Osteocyte (in vitro differentiated cells): ENCODE measurements at regions not wholly inside any gene's neighbourhood (a gene's known extent, or its start where the extent isn't known, plus 50 kb on each side); places are given as distances from the start of the nearest gene placed in this dataset.
A peak's percentile ranks its signal among the peaks of the same experiment; 100 is the strongest.

Experiments used
- DNase-seq: peaks from one replicate; pipeline ENCODE4 v3.0.0; 2021; ENCODE audit warnings: mixed read lengths; ENCODE audit not compliant: unreplicated experiment; ENCODE audit errors: extremely low spot score
- H3K27ac Mint-ChIP-seq: one replicate; pipeline ENCODE4 v1.8.0; 2021; ENCODE audit warnings: mild to moderate bottlenecking, mixed read lengths; ENCODE audit not compliant: unreplicated experiment
- H3K27me3 Mint-ChIP-seq: one replicate; pipeline ENCODE4 v1.8.0; 2021; ENCODE audit warnings: mixed read lengths; ENCODE audit not compliant: unreplicated experiment
- H3K36me3 Mint-ChIP-seq: one replicate; pipeline ENCODE4 v1.8.0; 2021; ENCODE audit warnings: mixed read lengths; ENCODE audit not compliant: unreplicated experiment
- H3K4me1 Mint-ChIP-seq: one replicate; pipeline ENCODE4 v1.8.0; 2021; ENCODE audit warnings: mixed read lengths; ENCODE audit not compliant: unreplicated experiment
- H3K4me3 Mint-ChIP-seq: one replicate; pipeline ENCODE4 v1.8.0; 2021; ENCODE audit warnings: mild to moderate bottlenecking, moderate library complexity, mixed read lengths; ENCODE audit not compliant: unreplicated experiment
- H3K9me3 Mint-ChIP-seq: one replicate; pipeline ENCODE4 v1.8.0; 2021; ENCODE audit warnings: mixed read lengths; ENCODE audit not compliant: unreplicated experiment
- TF ChIP-seq, protein P1 (sequence below): fragments of 200-600 bp; sonication (generic); IDR thresholded peaks from 2 replicates; pipeline ENCODE4 v1.5.0; 2021; ENCODE audit warnings: antibody characterized with exemption, mild to moderate bottlenecking, moderate library complexity

DNA sequence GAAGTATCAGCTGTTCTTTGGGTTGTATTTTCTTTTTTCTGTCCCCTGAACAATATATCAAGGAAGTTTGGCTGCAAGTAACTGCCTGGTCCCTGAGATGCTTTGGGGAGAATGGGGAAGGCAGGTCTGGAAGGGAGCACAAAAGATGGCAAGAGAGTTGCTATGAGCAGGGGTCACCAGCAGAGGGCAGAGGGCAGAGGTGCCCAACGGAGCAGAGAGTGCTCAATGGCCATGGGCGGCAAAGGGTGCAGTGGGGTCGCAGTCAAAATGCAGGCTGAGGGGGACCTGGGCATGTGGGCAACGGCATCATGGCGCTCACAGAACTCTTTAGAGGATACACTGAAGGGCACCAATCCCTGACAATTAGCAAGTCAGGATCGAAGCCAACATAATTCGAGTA is 107.7 kb upstream of the ATP8B1 start:
- no peaks in the 10 kb centered on the region for H3K36me3 Mint-ChIP-seq
- peaks cover 38% of the 10 kb centered on the region for H3K4me1 Mint-ChIP-seq
- H3K9me3 Mint-ChIP-seq: no peaks in the 10 kb centered on the region
- TF ChIP-seq, protein P1, sequence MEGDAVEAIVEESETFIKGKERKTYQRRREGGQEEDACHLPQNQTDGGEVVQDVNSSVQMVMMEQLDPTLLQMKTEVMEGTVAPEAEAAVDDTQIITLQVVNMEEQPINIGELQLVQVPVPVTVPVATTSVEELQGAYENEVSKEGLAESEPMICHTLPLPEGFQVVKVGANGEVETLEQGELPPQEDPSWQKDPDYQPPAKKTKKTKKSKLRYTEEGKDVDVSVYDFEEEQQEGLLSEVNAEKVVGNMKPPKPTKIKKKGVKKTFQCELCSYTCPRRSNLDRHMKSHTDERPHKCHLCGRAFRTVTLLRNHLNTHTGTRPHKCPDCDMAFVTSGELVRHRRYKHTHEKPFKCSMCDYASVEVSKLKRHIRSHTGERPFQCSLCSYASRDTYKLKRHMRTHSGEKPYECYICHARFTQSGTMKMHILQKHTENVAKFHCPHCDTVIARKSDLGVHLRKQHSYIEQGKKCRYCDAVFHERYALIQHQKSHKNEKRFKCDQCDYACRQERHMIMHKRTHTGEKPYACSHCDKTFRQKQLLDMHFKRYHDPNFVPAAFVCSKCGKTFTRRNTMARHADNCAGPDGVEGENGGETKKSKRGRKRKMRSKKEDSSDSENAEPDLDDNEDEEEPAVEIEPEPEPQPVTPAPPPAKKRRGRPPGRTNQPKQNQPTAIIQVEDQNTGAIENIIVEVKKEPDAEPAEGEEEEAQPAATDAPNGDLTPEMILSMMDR: peak; percentile 27
- H3K27ac Mint-ChIP-seq: no peak overlapping the region
- H3K4me3 Mint-ChIP-seq: no peak overlapping the region
- peaks cover 20% of the 10 kb centered on the region for H3K27me3 Mint-ChIP-seq
- DNase-seq: no peak

DNA sequence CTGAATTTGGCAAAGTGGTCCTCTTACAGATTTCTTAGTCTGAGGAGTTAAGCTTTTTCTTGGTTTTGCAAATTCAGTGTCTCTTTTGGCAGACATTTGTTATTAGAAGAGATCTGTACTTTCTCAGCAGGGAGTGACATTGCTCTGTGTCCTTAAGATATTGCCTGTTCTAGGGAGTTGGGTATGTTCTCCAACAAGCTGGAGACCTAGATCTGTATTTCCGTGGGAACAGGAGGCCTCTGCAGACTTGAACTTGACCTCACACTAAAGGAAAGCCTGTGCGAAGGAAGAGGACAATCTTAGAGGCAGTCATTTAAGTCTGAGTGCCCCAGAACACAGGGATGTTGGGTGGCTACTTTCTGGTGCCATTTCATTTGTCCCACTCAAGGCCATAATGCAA is 107.0 kb upstream of the ATP8B1 start:
- TF ChIP-seq, protein P1: no peak
- Mint-ChIP-seq H3K27ac (peak overlapping the region; percentile 35), H3K4me1 (peaks cover 31% of the 10 kb centered on the region), H3K4me3 (no peak overlapping the region), H3K36me3 (no peaks in the 10 kb centered on the region), H3K27me3 (peaks cover 22% of the 10 kb centered on the region), H3K9me3 (no peaks in the 10 kb centered on the region)
- no peak for DNase-seq

DNA sequence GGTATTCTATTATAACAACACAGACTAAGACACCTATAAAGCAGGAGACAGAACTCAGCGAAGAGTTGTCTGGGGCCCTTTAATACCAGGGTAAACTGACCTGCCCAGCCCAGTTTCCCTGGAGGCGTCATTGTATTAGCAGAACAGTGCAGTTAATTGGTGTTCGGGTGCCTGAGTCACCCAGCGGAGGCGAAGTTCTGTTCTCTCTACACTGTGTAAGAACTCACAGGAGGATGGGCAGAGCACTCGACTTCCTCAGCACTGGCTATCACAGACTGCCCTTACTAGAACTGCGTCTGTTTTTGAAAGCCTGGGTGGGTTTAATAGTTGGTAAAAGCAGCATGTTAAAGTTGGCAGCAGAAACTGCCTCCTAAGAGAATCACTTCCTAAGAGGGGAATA is 106.5 kb upstream of the ATP8B1 start:
- H3K4me3 Mint-ChIP-seq: no peak overlapping the region
- no peak for DNase-seq
- TF ChIP-seq, protein P1: no peak
- peaks cover 26% of the 10 kb centered on the region for H3K4me1 Mint-ChIP-seq
- H3K27ac Mint-ChIP-seq: peak overlapping the region; percentile 35
- no peaks in the 10 kb centered on the region for H3K9me3 Mint-ChIP-seq
- no peaks in the 10 kb centered on the region for H3K36me3 Mint-ChIP-seq
- peaks cover 22% of the 10 kb centered on the region for H3K27me3 Mint-ChIP-seq

DNA sequence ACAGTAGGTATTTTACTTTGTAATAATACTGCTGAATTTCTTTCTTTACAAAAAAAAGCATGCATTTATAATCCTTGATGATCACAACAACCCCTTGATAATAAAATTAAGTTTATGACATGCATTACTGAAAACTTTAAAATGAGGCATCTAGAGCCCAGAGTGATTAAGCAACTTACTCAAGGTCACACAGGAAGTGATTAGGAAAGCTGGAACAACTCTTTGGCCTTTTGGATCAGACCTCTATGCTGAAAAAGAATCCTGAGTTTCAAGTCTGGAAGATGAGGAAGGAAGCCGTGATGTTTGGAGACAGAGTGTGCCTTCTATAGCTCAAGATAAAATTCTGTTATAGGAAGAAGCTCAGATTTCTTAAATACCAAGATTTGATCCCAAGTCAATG is 105.0 kb upstream of the ATP8B1 start:
- DNase-seq: no peak
- TF ChIP-seq, protein P1: no peak
- Mint-ChIP-seq H3K27me3 (peaks cover 22% of the 10 kb centered on the region), H3K27ac (no peak overlapping the region), H3K4me3 (no peak overlapping the region), H3K36me3 (no peaks in the 10 kb centered on the region), H3K4me1 (peaks cover 16% of the 10 kb centered on the region), H3K9me3 (no peaks in the 10 kb centered on the region)

DNA sequence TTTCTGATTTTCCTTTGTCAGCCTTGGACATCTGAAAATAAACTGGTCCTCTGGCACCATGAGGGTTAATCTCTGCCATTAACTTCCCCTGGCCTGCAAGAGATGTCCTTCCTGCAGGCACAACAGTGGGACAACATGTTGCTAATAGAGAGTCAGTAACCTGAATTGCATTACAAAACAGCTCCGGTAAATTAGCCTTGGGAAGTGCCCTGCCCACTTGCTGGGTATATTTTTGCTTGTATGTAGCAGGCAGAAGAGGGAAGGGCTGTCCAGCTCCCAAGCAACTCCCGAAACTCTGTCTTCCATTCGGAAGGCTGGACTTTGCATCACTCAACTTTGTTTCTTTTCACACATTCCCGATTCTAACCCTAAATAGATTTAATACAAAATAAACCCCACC is 104.4 kb upstream of the ATP8B1 start:
- Mint-ChIP-seq H3K9me3 (no peaks in the 10 kb centered on the region), H3K4me3 (no peak overlapping the region), H3K27ac (no peak overlapping the region), H3K27me3 (peaks cover 22% of the 10 kb centered on the region), H3K36me3 (no peaks in the 10 kb centered on the region), H3K4me1 (peaks cover 16% of the 10 kb centered on the region)
- TF ChIP-seq, protein P1: no peak
- DNase-seq: no peak
